GM12874 (cell line): ENCODE measurements at regions not wholly inside any gene's neighbourhood (a gene's known extent, or its start where the extent isn't known, plus 50 kb on each side); places are given as distances from the start of the nearest gene placed in this dataset.

Experiments
- TF ChIP-seq, protein P1 (sequence below): IDR thresholded peaks from 2 replicates; pipeline ENCODE4 v1.5.1; 2011; ENCODE audit warnings: low read depth, mild to moderate bottlenecking, control low read depth, low read length, moderate library complexity; ENCODE audit not compliant: insufficient read depth

DNA sequence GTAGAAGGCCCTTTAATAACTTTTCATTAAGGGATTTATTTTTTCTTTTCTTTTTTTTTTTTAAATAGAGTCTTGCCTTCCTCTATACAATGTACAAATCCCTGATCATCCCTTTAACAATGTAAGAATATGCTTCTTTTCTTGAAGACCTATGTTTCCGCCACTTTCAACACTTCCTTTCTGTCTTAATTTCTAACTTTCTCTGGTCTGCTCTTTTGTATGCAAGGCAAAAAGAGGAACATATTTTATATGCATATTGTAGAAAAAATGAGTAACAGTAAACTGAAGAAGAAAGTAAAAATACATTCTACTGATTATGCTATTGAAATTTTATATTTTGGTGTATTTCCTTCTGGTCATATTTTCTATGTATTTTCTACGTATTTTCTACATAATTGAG, 484.7 kb downstream of the TFAP2B start:
- TF ChIP-seq, protein P1, sequence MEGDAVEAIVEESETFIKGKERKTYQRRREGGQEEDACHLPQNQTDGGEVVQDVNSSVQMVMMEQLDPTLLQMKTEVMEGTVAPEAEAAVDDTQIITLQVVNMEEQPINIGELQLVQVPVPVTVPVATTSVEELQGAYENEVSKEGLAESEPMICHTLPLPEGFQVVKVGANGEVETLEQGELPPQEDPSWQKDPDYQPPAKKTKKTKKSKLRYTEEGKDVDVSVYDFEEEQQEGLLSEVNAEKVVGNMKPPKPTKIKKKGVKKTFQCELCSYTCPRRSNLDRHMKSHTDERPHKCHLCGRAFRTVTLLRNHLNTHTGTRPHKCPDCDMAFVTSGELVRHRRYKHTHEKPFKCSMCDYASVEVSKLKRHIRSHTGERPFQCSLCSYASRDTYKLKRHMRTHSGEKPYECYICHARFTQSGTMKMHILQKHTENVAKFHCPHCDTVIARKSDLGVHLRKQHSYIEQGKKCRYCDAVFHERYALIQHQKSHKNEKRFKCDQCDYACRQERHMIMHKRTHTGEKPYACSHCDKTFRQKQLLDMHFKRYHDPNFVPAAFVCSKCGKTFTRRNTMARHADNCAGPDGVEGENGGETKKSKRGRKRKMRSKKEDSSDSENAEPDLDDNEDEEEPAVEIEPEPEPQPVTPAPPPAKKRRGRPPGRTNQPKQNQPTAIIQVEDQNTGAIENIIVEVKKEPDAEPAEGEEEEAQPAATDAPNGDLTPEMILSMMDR, result no peak

DNA sequence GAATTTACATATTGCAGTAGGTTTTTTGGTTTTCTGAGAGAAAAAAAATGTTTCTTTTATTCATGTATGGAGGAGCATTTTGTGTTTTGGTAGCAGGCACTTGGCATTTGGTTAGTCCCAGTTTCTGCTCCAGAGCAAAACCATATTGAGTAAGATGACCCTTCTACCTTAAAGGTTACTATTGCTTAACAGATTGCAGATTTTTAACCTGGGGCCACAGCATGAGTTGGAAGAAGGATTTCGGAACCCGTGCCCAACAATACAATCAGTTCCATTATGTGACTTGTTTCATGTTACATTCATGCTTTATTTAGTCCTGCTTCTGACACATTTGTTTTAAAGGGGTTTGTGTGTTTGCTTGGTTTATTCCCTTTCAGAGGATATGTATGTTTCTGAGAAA, 496.3 kb downstream of the TFAP2B start:
- TF ChIP-seq, protein P1, result no peak

DNA sequence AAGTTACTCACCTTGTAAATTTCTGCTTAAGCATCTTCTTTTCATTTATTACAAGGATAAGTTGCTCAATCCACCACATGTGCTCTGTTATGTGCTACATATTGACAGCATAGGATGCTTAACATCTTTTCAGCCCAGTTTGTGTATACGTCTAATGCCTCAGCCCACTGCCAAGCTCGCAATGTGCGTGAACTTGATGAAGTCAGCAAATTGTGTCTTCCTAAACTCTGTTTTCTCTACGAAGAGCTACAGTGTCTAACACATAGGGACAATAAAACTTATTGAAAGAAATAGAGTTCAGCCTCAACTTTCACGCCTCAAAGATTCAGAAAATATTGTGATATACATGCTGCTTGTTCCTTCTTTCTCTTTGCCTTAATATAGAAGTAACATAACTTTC, 500.0 kb downstream of the TFAP2B start:
- TF ChIP-seq, protein P1, result no peak

DNA sequence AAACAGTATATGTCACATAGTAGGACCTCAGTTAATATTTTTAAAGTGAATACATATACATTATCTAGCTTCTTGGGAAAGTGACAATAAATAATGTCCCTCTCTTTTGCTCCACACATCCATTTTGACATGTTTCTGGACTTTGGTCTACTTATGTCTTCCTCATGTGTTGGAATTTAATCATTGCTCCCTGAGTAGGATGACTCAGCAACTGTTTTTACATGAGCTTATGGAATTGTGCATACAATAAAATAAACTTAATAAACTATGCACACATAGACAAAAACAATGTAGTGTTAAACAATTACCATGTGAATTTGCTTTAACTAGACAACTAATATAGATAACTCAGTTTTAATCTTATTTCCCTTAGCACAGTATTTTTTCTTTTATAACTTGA, 503.8 kb downstream of the TFAP2B start:
- TF ChIP-seq, protein P1, result no peak

- TF ChIP-seq, protein P1, result no peak
These were observed 504.4 kb downstream of the TFAP2B start for GRCh38 chr6:51323056-51323455.

GRCh38 chr6:51330971-51331370, 512.3 kb downstream of the TFAP2B start:
- TF ChIP-seq, protein P1, result no peak

DNA sequence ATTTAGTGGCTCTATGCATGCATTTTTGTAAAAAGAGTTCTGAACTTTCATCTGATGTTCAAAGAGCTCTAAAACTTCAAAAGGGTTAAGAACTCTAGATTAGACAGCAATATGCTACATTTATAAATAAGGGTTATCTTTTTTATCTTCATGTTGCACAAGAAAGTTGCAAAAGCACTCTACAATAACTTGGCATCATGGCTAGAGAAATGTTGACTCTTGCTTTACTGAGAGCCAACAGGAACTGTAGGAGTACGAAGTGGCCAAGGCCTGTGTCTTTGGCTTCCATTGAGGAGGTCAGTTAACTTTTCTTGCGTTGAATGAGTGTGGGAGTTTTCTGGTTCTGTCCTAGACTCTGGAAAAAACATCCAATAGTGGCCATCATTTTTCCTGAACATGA, 516.9 kb downstream of the TFAP2B start:
- TF ChIP-seq, protein P1, result no peak

GRCh38 chr6:51336185-51336584, 517.5 kb downstream of the TFAP2B start:
- TF ChIP-seq, protein P1, result no peak
